ENCODE measurements at regions not wholly inside any gene's neighbourhood (a gene's known extent, or its start where the extent isn't known, plus 50 kb on each side); places are given as distances from the start of the nearest gene placed in this dataset.

DNA sequence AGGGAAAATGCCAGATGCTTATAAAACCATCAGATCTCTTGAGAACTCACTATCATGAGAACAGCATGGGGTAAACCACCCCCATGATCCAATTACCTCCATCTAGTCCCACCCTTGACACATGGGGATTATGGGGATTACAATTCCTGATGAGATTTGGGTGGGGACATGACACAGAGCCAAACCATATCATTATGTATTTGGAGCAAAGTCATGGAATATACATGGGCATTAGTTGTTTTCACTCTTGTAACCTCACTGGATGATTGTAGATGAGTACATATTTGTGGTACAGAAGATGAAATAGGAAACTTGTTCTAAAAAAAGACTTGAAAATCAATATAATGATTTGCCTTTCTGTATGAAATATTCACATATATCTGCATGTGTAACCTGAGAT, 674.5 kb upstream of the BOD1L1 start:
- Histone ChIP-seq H3K79me2 (ENCODE audit: low read depth) (no peaks in the 10 kb centered on the region), H2AFZ (no peak overlapping the region), H3K9me2 (ENCODE audit: insufficient read depth) (no peaks in the 10 kb centered on the region), H3K27me3 (ENCODE audit: insufficient read depth, low read depth) (no peaks in the 10 kb centered on the region), H3K9me3 (ENCODE audit: insufficient read depth, low read depth) (no peaks in the 10 kb centered on the region), H4K20me1 (ENCODE audit: insufficient read depth) (no peaks in the 10 kb centered on the region), H3K36me3 (ENCODE audit: low read depth) (no peaks in the 10 kb centered on the region), H3K4me1 (replicated peaks; ENCODE audit: insufficient read depth) (no peaks in the 10 kb centered on the region), H3K27ac (no peak overlapping the region), H3K4me3 (no peak overlapping the region), H3F3A (ENCODE audit: insufficient read depth, low read depth) (no peaks in the 10 kb centered on the region), H3K4me2 (no peak overlapping the region)
- ChIA-PET CTCF (interaction anchor here (0.6 kb wide), 1 partner anchor 654 kb away, joined by 8 read pairs; no protein-coding TSS in a partner anchor), POLR2A (ENCODE audit: unreplicated experiment) (no interaction called here)
- DNase-seq = no peak
- no TSS peak for BruUV-seq (replicated peaks)
- no peak for TF ChIP-seq EZH2 (IDR thresholded peaks at IDR 0.05; ENCODE audit: low read depth)
- TF ChIP-seq, protein P1, sequence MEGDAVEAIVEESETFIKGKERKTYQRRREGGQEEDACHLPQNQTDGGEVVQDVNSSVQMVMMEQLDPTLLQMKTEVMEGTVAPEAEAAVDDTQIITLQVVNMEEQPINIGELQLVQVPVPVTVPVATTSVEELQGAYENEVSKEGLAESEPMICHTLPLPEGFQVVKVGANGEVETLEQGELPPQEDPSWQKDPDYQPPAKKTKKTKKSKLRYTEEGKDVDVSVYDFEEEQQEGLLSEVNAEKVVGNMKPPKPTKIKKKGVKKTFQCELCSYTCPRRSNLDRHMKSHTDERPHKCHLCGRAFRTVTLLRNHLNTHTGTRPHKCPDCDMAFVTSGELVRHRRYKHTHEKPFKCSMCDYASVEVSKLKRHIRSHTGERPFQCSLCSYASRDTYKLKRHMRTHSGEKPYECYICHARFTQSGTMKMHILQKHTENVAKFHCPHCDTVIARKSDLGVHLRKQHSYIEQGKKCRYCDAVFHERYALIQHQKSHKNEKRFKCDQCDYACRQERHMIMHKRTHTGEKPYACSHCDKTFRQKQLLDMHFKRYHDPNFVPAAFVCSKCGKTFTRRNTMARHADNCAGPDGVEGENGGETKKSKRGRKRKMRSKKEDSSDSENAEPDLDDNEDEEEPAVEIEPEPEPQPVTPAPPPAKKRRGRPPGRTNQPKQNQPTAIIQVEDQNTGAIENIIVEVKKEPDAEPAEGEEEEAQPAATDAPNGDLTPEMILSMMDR (conservative IDR thresholded peaks at IDR 0.05) = no peak
- intact Hi-C loops (cut with micrococcal nuclease; ENCODE audit: unreplicated experiment) = no loop called here

DNA sequence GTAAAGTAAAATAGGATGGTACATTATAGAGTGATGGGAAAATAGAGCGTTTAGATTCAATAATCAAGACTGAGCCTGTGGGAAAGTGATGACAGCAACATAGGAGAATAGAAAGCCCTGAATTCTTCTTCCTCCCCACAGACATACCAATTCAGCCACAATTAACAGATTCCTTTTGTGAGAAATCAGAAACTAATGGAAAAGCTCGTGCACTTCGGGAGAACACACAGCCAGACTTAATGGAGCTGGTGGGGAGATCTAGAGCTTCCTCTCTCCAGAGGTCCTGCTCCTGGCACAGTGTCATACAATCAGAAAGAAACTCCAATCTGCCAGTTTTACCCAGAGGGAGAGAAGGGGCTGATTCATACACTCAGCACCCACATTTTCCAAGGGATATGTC, 676.3 kb upstream of the BOD1L1 start:
- Histone ChIP-seq H3K9me3 (ENCODE audit: insufficient read depth, low read depth) (no peaks in the 10 kb centered on the region), H3F3A (ENCODE audit: insufficient read depth, low read depth) (no peaks in the 10 kb centered on the region), H4K20me1 (ENCODE audit: insufficient read depth) (no peaks in the 10 kb centered on the region), H3K4me2 (no peak overlapping the region), H2AFZ (no peak overlapping the region; the same call in 1 of the 2 replicates), H3K36me3 (ENCODE audit: low read depth) (no peaks in the 10 kb centered on the region), H3K4me3 (no peak overlapping the region), H3K9me2 (ENCODE audit: insufficient read depth) (no peaks in the 10 kb centered on the region), H3K4me1 (replicated peaks; ENCODE audit: insufficient read depth) (no peaks in the 10 kb centered on the region), H3K79me2 (ENCODE audit: low read depth) (no peaks in the 10 kb centered on the region), H3K27me3 (ENCODE audit: insufficient read depth, low read depth) (no peaks in the 10 kb centered on the region), H3K27ac (no peak overlapping the region)
- intact Hi-C loops (cut with micrococcal nuclease; ENCODE audit: unreplicated experiment) = no loop called here
- no TSS peak for BruUV-seq (replicated peaks)
- CTCF ChIA-PET = no interaction called here
- POLR2A ChIA-PET (ENCODE audit: unreplicated experiment) = no interaction called here
- DNase-seq = no peak
- TF ChIP-seq, protein P1 (conservative IDR thresholded peaks at IDR 0.05) = no peak
- TF ChIP-seq EZH2 (IDR thresholded peaks at IDR 0.05; ENCODE audit: low read depth) = no peak

DNA sequence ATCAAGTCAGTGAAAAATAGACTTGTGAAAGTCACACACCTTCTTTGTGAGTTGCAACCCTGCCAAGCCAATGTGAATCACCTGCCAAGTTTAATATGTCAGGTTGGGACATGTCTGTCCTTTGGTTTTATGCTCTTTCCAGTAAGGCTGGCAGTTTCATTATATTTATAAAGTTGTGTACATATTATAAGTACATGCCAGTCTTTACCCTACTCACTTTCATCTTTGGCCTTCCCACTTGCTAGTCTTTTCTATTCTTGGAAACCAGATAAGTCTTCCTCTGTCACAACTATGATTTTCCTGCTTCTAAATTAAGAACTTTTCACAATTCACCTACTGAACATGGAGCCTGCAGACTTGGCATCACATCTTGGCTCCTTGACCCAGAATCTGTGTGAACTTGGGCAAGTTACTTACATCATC, 680.7 kb upstream of the BOD1L1 start:
- H3K4me1 ChIP-seq (replicated peaks; ENCODE audit: insufficient read depth) = no peaks in the 10 kb centered on the region
- H3F3A ChIP-seq (ENCODE audit: insufficient read depth, low read depth) = no peaks in the 10 kb centered on the region
- CTCF ChIA-PET = no interaction called here
- no peak overlapping the region for H2AFZ ChIP-seq
- H3K4me3 ChIP-seq = no peak overlapping the region
- H3K27me3 ChIP-seq (ENCODE audit: insufficient read depth, low read depth) = no peaks in the 10 kb centered on the region
- intact Hi-C loops (cut with micrococcal nuclease; ENCODE audit: unreplicated experiment) = no loop called here
- no peak overlapping the region for H3K27ac ChIP-seq
- H3K9me2 ChIP-seq (ENCODE audit: insufficient read depth) = no peaks in the 10 kb centered on the region
- DNase-seq = no peak
- TF ChIP-seq, protein P1 (conservative IDR thresholded peaks at IDR 0.05) = no peak
- TF ChIP-seq EZH2 (IDR thresholded peaks at IDR 0.05; ENCODE audit: low read depth) = no peak
- BruUV-seq (replicated peaks) = no TSS peak
- no peaks in the 10 kb centered on the region for H3K36me3 ChIP-seq (ENCODE audit: low read depth)
- no peaks in the 10 kb centered on the region for H4K20me1 ChIP-seq (ENCODE audit: insufficient read depth)
- no peak overlapping the region for H3K4me2 ChIP-seq
- POLR2A ChIA-PET (ENCODE audit: unreplicated experiment) = no interaction called here
- H3K79me2 ChIP-seq (ENCODE audit: low read depth) = no peaks in the 10 kb centered on the region
- H3K9me3 ChIP-seq (ENCODE audit: insufficient read depth, low read depth) = no peaks in the 10 kb centered on the region
